DMS53 treated with DMSO at 0.1 percent for 48 hours (cell line): ENCODE measurements at regions not wholly inside any gene's neighbourhood (a gene's known extent, or its start where the extent isn't known, plus 50 kb on each side); places are given as distances from the start of the nearest gene placed in this dataset.

Experiments
- DNase-seq: peaks from one replicate; lab custom pipeline; 2025; ENCODE audit not compliant: unreplicated experiment; lab: John Stamatoyannopoulos, UW

DNA sequence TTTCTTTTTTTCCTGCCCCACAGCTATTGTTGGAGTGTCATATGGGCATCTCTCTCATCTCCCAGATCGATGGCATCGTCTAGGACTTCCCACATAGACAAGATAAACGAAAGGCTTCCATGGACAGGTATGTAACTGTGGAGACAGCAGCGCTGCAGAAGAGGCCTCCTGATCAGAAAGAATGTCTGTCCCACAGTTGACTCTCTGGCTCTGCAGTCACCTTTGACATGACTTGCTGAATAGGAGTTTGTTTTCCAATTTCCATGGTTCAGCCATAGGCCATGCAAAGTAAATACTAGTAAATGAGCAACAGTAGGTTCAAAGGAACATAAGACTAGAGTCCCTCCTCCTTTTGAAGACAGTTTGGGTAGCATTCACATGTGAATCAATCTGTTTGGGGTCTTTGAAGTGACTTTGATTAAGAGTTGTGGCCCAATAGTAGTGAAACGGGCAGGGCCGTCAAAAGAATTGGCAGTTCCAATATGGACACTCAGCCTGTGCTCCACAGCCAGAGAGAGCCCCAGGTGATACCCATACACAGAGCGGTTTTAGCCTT lies 134.7 kb upstream of the IFNGR1 start:
- DNase-seq: peak; percentile 11

DNA sequence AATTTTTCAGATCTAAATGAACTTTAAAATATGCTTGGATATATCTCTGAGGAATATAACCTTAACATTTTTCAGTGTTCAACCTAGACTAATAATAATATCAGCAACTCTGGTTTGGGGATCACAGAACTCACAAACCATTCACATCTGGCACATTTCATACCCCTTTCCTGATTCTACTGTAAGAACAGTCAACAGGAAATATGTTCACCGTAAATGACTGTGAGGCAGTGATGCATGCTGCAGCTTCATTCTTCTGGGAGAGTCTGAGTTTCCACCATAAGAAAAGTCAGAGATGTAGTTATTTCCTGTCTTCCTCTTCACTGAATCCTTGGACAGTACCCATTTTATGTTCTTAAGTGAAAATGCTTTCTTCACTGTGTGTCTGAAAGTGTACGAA lies 134.2 kb upstream of the IFNGR1 start:
- no peak for DNase-seq

DNA sequence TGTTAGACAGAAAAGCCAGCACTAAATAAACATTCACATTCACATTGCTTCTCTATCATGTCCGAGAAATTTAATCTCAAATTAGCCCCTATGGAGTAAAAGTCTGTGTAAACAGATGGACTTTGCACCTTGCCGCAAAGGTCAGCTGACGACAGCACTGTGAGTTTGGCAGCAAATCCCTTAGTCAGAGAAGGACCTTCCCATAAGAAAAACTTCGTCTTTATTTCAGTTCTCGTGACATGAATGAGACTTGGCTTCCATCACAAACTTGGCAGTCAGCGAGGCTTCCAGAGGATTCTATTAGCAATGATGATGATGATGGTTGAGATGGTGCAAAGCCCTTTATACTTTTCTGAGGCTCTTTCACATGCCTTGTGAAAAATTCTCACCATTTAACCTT lies 133.7 kb upstream of the IFNGR1 start:
- DNase-seq: peak; percentile 26

DNA sequence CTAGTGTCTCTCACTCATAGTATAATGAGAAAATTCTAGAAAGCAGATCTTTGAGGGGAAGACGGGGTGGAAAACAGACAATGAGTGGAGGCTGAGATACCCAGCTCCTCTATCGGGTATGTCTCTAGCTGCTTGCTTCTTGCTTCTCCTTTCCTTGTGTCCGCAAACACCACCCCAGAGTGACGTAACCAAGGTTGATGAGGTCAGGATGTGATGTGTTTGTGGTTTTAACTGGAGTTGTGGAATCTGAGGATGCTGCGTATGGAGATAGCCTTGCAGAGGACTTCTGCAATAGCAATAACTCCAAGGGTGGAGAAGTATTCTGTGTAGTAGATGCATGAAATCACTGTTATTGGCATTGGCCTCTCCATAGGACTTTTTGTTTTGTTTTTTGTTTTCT lies 132.7 kb upstream of the IFNGR1 start:
- no peak for DNase-seq

DNA sequence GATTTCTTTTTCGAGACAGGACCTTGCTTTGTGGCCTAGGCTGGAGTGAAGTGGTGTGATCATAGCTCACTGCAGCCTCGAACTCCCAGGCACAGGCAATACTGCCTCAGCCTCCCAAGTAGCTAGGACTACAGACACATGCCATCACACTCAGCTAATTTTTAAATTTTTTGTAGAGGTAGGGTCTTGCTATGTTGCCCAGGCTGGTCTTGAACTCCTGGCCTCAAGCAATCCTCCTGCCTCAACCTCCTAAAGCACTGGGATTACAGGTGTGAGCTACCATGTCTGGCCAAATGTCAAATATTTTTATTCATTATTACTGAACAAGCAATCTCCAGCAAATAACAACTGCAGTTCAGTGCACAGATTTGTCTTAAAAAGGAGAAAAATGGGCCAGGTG lies 131.7 kb upstream of the IFNGR1 start:
- no peak for DNase-seq

DNA sequence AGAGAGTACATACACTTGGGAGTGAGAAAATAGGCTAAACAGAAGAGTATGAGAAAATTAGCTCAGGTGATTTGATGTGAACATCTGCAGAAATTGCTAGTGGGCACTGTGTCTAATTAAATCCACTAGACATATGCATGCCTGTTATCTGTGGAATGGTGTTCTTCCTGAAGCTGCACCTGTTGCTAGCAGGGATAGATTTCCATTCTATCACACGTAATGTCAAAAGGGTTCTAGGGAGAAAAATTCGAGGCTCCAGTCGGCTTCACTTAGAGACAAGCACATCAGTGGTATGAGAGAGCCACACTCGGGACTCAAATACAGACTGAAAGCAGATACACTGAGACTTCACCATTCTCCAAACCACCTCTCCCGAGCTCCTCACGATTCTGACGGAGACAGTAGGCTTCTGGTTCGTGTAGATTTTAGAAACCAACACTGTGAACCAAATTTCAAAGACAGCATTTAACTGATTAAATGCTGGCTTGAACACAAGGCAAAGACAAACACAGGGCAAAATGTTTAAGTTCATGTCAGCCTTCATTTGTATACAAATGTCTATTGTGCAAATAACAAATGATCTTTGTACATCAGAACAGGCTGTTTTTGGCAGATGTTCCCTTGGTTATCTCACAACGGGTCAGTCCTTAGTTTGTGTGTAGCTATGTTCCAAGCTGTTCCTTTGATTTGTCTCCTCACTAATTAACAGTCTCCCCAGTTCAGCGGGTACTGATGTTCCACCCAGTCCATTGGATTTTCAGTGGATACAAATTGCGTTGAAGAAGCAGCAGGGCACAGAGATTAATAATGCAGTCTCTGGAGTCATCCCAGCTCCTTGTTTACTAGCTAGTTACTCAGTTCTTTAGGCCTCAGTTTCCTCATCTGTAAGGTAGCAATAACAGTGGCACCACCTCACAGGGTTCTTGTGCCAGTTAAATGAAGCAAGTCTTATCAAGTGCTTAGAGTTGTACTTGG lies 131.0 kb upstream of the IFNGR1 start:
- no peak for DNase-seq

DNA sequence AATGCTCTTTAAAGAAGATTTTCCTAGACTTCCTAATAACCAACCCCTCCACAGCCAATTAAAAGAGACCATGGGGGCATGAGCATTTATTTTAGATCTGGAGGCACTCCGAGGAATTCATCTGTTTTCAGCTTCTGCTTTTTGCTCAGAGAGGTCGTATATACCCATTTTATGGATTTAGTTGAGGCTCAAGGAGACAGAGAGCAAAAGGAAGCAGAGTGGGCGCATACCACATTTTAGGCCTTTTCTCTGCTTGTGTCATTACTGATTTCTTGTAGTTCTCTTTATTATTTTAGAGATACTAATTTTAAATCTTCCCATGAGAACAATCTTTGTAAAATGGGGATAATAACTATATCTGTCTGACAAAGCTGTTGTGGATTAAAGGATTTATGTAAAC lies 129.6 kb upstream of the IFNGR1 start:
- DNase-seq: no peak

DNA sequence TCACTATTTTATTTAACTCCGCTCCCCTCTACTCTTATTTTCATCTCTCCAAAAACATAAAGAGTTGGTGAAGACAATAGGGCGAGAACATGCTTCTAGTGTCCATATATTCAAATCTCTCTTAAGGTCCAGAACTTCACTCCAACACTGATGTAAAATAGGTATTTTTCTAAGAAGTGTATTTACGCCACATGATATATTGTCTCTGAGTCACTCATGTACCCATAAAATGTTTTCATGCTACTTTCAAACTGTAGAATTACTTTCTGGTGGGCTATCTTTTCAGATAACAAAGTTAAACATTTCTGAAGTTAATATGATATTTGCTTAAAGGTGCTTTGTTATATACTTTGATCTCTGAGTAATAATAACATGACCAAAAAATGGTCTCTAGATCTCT lies 124.1 kb upstream of the IFNGR1 start:
- DNase-seq: no peak

DNA sequence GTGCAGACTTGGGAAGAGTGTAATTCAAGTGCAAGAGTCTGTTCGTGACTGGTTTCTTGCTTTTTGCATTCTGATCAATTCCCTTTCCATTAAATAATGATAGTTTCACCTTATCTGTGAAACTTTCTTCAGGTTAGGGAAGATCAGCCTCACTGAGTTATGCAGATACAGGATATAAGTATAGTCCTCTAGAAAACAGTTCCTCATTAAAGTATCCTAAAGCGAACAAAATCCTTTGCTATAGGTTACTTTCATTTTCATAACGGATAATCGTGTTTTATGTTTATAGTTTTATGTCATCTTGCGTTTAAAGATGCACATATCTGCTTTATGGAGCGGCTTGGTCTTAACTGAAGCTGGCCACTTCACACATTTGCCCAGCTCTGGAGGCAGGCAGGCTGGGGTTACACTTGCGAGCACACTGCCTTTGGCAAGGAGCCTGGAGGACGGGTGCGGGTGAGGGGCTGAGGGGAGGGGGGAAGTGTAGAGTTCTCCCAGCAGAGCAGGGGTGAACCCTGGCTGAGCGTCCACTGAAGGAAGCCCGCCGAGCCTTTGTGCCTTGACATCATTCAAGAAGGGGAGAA lies 123.5 kb upstream of the IFNGR1 start:
- DNase-seq: no peak

DNA sequence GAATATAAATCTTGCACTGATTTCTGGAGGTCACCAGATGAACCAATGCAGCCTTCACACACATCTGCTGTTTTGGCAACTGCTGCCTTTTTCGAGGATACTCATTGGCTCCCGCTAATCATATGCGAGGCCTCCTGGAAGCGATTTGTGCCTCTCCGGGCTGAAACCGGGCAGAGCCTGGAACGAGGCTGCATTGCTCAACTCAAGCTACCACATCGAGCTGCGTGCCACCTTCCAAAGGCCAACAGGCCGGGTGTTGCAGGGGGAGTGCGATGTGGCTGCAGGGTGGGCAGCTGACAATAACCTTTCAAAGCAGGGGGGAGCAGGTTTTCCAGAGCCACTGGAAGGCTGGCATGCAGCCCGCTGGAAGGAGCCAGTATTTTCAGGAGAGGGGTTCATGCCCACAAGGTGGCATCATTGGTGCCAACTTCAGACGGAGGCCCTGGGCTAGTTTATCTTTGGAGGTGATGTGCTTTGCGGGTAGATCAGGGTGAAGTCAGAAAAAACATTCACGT lies 122.6 kb upstream of the IFNGR1 start:
- DNase-seq: no peak

DNA sequence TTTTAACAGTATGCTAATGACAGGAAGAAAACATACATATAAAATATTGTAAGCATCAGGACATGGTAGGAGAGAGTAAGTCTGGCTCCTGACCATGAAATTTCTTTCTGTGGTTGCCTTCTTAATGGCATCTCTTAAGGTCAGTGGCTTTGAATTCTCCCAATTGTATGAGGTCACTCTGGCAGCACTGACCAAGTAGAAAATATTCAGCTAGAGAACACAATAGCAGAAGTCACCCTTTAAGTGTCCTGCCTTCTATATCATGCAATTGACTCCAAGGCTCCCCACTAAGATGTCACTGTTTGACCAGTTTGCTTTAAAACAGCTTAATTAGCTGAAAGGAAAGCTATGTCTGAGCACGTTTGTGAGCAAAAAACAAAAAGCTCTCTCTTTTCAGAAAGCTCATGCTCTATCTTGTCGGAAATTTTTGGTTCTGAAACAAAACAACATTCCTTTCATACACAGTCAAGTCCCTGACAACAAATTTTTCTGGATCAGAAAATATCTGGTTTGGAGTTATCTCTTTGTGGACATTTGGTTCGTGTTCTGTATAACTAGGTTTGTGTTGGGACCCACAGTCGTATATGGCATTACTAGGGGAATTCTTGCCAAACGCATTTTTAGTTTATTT lies 120.9 kb upstream of the IFNGR1 start:
- DNase-seq: no peak

DNA sequence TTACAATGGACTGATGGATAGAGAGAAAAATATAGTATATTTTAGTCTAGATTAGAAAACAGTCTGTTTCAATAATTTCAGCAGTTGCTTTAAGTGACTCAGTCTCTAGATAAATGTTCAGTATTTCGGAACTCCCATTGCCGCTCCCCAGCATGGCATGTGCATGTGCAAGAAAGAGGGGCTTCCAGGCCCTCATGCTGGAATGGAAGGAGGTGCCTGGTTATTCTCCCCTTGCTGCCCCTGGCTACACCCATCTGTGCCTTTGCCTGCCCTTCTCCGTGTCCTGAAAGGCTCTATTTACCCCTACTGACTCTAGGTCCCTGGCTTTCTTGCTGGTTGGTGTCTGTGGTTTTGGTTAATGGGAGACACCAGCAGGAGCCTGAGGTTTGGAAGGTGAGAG lies 115.7 kb upstream of the IFNGR1 start:
- no peak for DNase-seq

DNA sequence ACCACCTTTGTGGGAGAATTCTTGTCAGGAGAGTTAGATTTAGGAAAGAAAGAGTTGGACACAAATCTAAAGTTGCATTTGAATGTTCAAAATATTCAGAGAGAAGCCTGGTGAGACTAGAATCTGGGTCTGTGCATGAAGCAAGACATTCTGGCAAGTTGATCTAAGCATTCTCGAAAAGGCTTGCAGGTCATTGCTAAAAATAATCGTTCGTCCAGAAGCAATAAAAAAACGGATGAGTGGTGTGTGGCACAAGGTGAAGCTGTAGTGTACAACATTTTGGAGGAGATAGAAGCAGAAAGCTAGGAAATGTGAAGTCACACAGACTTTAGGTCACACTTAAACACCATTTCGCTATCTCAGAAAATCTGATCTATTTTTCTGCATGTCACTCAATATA lies 114.9 kb upstream of the IFNGR1 start:
- DNase-seq: no peak

DNA sequence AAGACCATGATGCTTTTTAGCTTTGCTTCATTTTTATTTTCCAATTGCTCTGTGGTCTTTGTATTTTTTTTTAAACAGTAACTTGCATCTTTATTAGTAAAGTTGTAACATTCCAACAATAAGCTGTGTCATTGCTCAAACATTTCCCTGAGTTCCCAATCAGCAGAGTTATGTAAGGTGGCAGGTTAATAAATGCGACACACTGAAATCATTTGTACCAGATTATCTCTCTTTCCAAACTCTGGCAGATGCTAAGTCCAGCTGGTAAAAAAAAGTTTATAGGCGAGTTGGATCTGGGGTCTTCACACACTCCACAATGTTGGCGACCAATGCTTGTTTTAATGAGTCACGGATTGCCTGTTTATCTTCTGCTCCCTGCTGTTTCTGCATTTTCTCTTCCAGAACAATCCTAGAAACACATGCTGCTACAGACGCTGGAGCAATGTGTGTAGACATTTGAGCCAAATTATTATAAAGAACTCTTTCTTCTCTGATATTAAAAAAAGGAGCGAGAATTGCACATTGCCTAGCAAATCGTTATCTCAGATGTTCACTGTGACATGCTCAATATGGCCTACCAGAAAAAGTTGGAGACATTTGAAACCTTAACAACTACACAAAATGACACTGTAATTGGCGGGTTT lies 113.6 kb upstream of the IFNGR1 start:
- DNase-seq: no peak

DNA sequence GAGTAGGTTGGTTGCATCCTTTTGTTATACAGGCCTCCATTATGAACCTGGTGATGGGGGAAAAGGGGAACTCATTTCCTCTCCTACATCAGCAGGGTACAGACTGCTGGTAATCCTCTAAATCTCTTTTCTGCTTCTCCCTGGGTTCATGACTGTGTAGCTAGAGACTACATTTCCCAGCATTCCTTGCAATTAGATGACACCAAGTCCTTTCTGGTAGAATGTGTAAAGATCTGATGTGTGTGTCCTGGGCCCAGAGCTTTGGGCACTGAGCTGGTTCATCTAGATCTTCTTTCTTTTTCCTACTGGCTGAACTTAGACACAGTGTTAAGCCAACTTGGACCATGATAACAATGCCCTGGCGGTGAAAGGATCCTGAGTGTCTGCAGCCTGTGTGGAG lies 104.7 kb upstream of the IFNGR1 start:
- DNase-seq: no peak

DNA sequence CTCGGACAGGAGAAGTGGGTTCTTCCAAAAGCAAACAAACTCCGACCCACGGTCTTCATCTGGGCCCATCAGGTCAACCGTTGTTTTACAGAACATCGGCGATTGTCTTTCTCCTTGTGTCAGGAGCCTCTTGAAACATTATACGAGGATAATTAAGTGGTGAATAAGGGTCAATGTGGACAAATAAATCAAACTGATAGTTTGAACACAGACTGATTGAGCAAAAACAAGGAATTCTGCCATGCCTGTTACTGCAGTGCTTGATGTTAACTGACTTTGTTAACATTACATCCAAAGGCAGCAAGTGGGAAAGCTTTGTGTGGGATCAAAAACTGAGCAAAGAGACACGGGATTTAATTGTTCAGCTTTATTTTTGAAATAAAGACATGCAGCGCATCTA lies 101.1 kb upstream of the IFNGR1 start:
- DNase-seq: no peak

DNA sequence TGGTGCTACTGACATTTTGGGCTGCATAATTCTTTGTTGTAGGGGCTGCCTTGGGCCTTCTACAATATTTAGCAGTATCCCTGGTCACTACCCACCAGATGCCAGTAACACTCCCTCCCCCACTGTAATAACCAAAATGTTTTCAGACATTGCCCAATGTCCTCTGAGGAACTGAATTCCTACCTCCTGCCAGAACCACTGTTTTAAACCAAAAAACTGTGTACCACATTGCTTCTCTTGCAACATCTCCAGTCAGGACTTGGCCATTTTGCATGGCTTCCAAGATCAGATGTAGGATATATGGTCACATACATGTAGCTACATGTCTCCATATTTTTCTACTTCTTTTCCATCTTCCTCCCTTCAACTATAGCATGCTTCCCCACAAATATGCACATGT lies 97.4 kb upstream of the IFNGR1 start:
- DNase-seq: no peak

DNA sequence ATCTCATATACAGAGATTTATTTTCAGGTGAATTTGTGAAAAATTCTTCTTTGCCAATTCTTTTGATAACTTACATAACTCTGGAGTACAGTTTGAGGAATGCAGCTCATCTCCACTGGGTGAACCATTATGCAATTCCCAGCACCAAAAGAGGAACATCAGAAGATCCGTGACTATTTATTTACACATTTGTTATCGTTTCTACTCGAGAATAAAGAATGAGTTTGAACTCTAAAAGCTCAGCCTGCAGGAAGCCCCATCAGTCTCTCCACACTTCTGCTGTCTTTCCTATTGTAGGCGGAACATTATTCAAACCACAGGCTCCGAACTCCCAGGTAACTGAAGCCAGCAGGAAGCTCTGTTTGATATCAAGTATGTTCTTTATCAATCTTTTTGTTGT lies 95.9 kb upstream of the IFNGR1 start:
- no peak for DNase-seq

DNA sequence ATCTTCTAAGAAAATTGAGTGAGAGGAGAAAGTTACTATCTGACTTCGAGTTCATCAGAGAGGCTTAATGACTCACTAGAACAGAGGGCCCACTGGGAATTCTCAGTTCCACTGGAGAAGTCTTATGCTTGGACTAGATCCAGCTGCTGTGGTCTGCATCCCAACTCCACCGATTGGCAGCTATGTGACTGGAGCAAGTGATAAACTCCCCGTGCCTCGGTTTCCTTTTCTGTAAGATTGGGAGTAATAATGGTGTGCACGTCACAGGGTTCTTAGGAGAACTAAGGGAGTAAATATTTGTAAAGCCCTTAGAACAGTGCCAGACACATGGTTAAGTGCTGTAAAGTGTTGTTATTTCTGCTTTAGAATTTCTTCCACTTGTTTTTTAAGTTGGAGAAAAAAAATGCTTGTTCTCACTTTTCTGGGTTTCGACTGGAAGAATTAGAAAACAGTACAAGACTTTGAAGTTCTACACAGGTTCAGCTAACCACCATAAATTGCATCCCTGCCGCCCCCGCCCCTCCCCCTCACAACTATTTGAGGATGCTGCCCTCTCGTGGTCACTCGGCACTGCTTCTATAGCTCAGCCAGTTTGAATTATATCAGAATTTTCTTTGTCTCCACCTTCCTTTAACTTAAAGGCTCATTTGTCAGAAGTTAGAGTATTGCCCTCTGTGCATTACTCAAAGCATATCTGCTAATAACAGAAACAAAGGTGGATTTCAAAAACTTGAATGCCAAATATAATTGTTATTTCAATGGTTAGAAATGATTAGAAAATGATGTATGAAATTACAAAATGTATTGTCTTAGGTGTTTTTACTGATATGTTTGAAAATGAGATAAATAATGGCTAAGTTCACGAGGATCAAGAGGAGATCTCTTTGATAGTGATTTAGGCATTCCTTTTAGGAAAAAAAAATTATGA lies 95.0 kb upstream of the IFNGR1 start:
- peak; percentile 34 for DNase-seq

DNA sequence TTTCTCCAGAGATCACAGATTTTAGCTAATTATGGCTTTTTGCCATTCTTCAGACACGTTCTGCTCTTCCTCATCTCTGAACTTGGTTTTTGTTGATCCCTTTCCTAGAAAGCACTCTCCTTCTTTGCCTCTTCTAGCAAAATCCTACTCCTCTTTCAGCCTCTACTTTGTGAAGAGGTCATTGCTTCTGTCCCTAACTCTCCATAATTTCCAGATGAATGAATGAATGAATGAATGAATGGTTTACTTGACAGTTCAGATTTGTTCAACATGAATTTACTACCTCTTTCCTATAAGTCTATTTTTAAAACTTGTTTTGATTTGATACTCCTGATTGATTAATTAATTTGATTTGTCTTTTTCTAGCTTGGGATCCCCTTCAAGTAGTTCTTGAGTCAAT lies 94.0 kb upstream of the IFNGR1 start:
- DNase-seq: no peak
